ENCODE measurements at regions not wholly inside any gene's neighbourhood (a gene's known extent, or its start where the extent isn't known, plus 50 kb on each side); places are given as distances from the start of the nearest gene placed in this dataset.

GRCh38 chr4:164695650-164696049 lies 58.3 kb upstream of the SMIM31 start:
- WGBS, 3 donors = 70 to 78% (median 77%) methylated on average over 3 of the region's 3 CpGs

GRCh38 chr4:164700471-164700870 lies 53.5 kb upstream of the SMIM31 start:
- TF ChIP-seq, protein P1, sequence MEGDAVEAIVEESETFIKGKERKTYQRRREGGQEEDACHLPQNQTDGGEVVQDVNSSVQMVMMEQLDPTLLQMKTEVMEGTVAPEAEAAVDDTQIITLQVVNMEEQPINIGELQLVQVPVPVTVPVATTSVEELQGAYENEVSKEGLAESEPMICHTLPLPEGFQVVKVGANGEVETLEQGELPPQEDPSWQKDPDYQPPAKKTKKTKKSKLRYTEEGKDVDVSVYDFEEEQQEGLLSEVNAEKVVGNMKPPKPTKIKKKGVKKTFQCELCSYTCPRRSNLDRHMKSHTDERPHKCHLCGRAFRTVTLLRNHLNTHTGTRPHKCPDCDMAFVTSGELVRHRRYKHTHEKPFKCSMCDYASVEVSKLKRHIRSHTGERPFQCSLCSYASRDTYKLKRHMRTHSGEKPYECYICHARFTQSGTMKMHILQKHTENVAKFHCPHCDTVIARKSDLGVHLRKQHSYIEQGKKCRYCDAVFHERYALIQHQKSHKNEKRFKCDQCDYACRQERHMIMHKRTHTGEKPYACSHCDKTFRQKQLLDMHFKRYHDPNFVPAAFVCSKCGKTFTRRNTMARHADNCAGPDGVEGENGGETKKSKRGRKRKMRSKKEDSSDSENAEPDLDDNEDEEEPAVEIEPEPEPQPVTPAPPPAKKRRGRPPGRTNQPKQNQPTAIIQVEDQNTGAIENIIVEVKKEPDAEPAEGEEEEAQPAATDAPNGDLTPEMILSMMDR (IDR thresholded peaks at IDR 0.05) = no peak
- Histone ChIP-seq H3K4me3 (no peak overlapping the region), H3K36me3 (ENCODE audit: insufficient read depth in 1 of 2, low read depth in 1 of 2) (no peaks in the 10 kb centered on the region), H3K9me3 (no peaks in the 10 kb centered on the region), H3K27me3 (ENCODE audit: insufficient read depth in 3 of 3, low read length in 2 of 3) (no peaks in the 10 kb centered on the region), H3K27ac (no peak overlapping the region), H3K4me1 (no peaks in the 10 kb centered on the region)
- ATAC-seq (peak in 1 of 4 donors; percentile 52), DNase-seq (no peak)
- 55 to 60% (median 56%) methylated on average over 10 of the region's 10 CpGs for WGBS, 3 donors
- intact Hi-C loops (cut with DNase I) = no loop called here

More at GRCh38 chr4:164695650-164696049, 58.3 kb upstream of the SMIM31 start:
- no peaks in the 10 kb centered on the region for H3K9me3 ChIP-seq
- H3K4me3 ChIP-seq = no peak overlapping the region
- H3K27me3 ChIP-seq (ENCODE audit: insufficient read depth in 3 of 3, low read length in 2 of 3) = no peaks in the 10 kb centered on the region
- intact Hi-C loops (cut with DNase I) = no loop called here
- no peak for DNase-seq
- no peaks in the 10 kb centered on the region for H3K36me3 ChIP-seq (ENCODE audit: insufficient read depth in 1 of 2, low read depth in 1 of 2)
- H3K4me1 ChIP-seq = no peaks in the 10 kb centered on the region
- TF ChIP-seq, protein P1 (IDR thresholded peaks at IDR 0.05) = no peak
- H3K27ac ChIP-seq = no peak overlapping the region
- ATAC-seq = no peak

GRCh38 chr4:164701665-164702064 lies 52.3 kb upstream of the SMIM31 start:
- Histone ChIP-seq H3K27me3 (ENCODE audit: insufficient read depth in 3 of 3, low read length in 2 of 3) (no peaks in the 10 kb centered on the region), H3K4me3 (no peak overlapping the region), H3K36me3 (ENCODE audit: insufficient read depth in 1 of 2, low read depth in 1 of 2) (no peaks in the 10 kb centered on the region), H3K4me1 (no peaks in the 10 kb centered on the region), H3K9me3 (no peaks in the 10 kb centered on the region), H3K27ac (no peak overlapping the region)
- 65 to 73% (median 69%) methylated on average over 4 of the region's 4 CpGs for WGBS, 3 donors
- no peak for ATAC-seq
- DNase-seq = no peak
- TF ChIP-seq, protein P1 (IDR thresholded peaks at IDR 0.05) = no peak
- intact Hi-C loops (cut with DNase I) = no loop called here

Data from psoas muscle (tissue), 7 donors.